KMS-11 (cell line): ENCODE measurements at regions not wholly inside any gene's neighbourhood (a gene's known extent, or its start where the extent isn't known, plus 50 kb on each side); places are given as distances from the start of the nearest gene placed in this dataset.

Experiments
- H2AFZ ChIP-seq: fragments of 200-600 bp; sonication (generic); 2 replicates; pipeline ENCODE4 v1.6.1; 2016; ENCODE audit warnings: antibody characterized with exemption, mixed run types, low read depth
- H3K27ac ChIP-seq: fragments of 200-600 bp; sonication (generic); 2 replicates; pipeline ENCODE4 v1.6.1; 2016; ENCODE audit warnings: mild to moderate bottlenecking, mixed run types
- H3K27me3 ChIP-seq: fragments of 200-600 bp; sonication (generic); 2 replicates; pipeline ENCODE4 v1.6.1; 2017; ENCODE audit warnings: mild to moderate bottlenecking, low read depth, mixed run types, moderate library complexity; ENCODE audit not compliant: insufficient read depth
- H3K36me3 ChIP-seq: fragments of 200-600 bp; sonication (generic); 2 replicates; pipeline ENCODE4 v1.6.1; 2017; ENCODE audit warnings: mild to moderate bottlenecking, mixed run types; ENCODE audit not compliant: insufficient read depth
- H3K4me1 ChIP-seq: fragments of 200-600 bp; sonication (generic); 2 replicates; pipeline ENCODE4 v1.6.1; 2016; ENCODE audit warnings: mild to moderate bottlenecking, low read depth, mixed run types; ENCODE audit not compliant: poor library complexity, severe bottlenecking
- H3K4me2 ChIP-seq: fragments of 200-600 bp; sonication (generic); 2 replicates; pipeline ENCODE4 v1.7.0; 2016; ENCODE audit warnings: mild to moderate bottlenecking, mixed run types
- H3K4me3 ChIP-seq: fragments of 200-600 bp; sonication (generic); IDR thresholded peaks from 2 replicates; pipeline ENCODE4 v1.6.1; 2017; ENCODE audit warnings: low read depth, low read length, mixed read lengths; ENCODE audit not compliant: insufficient read depth
- H3K79me2 ChIP-seq: fragments of 200-600 bp; sonication (generic); 2 replicates; pipeline ENCODE4 v1.6.1; 2016; ENCODE audit warnings: low read depth, mixed run types; ENCODE audit not compliant: insufficient read depth
- H3K9ac ChIP-seq: fragments of 200-600 bp; sonication (generic); 2 replicates; pipeline ENCODE4 v1.6.1; 2016; ENCODE audit warnings: mild to moderate bottlenecking, mixed run types
- H4K20me1 ChIP-seq: fragments of 200-600 bp; sonication (generic); 2 replicates; pipeline ENCODE4 v1.6.1; 2016; ENCODE audit warnings: mild to moderate bottlenecking, mixed run types; ENCODE audit not compliant: insufficient read depth
- CTCF ChIP-seq: fragments of 200-600 bp; sonication (generic); conservative IDR thresholded peaks from 2 replicates; pipeline ENCODE4 v1.6.1; 2017; ENCODE audit warnings: low read depth, mild to moderate bottlenecking, antibody characterized with exemption, low read length, moderate library complexity, mixed read lengths

DNA sequence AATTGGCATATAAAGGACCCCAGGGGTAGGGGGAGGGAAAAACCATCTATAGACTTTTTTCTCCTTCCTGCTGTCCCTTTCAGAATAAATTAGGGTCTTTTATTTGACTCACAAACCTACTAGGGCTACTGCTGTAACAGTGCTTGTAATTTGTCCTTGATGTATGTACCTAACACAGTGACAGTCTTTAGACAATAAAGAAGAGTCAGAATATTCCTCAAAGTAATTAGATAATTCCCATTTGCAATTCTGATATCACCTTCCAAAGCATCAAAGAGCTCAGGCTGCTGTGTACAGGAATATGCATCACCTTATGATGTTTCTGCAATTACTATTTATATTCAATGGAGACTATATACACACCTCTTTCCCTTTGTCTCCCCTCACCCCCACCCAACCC, 161.7 kb downstream of the MREG start:
- H3K9ac ChIP-seq: no peak overlapping the region
- no peaks in the 10 kb centered on the region for H3K27me3 ChIP-seq
- no peaks in the 10 kb centered on the region for H4K20me1 ChIP-seq
- H3K27ac ChIP-seq: no peak overlapping the region
- H3K4me3 ChIP-seq: no peak overlapping the region
- no peaks in the 10 kb centered on the region for H3K36me3 ChIP-seq
- H3K4me2 ChIP-seq: no peak overlapping the region
- H3K4me1 ChIP-seq: no peaks in the 10 kb centered on the region
- TF ChIP-seq CTCF: no peak
- no peaks in the 10 kb centered on the region for H3K79me2 ChIP-seq
- no peak overlapping the region for H2AFZ ChIP-seq

GRCh38 chr2:215851082-215851481, 162.3 kb downstream of the MREG start:
- TF ChIP-seq CTCF: no peak
- Histone ChIP-seq H3K4me1 (no peaks in the 10 kb centered on the region), H3K27ac (no peak overlapping the region), H2AFZ (no peak overlapping the region), H3K4me3 (no peak overlapping the region), H3K79me2 (no peaks in the 10 kb centered on the region), H3K36me3 (no peaks in the 10 kb centered on the region), H3K4me2 (no peak overlapping the region), H3K9ac (no peak overlapping the region), H3K27me3 (no peaks in the 10 kb centered on the region), H4K20me1 (no peaks in the 10 kb centered on the region)

DNA sequence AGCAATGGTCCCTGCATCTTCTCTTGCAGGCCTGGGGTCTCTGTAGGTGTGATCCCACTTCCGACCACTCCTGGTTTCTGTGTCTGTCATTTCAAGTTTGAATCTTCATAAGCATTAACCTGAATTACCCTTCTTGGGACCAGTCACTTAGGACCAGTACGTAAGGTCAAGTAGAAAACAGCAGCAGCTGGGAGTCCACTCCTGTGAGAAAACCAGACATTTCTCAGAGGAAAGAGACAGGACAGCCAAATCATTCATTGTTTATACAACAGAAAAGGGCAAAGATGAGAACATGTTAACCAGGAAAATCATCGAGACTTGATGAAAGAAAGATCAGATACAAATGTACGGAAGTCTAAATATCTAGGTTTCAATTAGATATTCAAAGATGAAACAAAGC, 163.0 kb downstream of the MREG start:
- Histone ChIP-seq H3K9ac (no peak overlapping the region), H3K4me2 (no peak overlapping the region), H4K20me1 (no peaks in the 10 kb centered on the region), H3K36me3 (no peaks in the 10 kb centered on the region), H3K27ac (no peak overlapping the region), H3K4me3 (no peak overlapping the region), H3K27me3 (no peaks in the 10 kb centered on the region), H3K4me1 (no peaks in the 10 kb centered on the region), H2AFZ (no peak overlapping the region), H3K79me2 (no peaks in the 10 kb centered on the region)
- no peak for TF ChIP-seq CTCF

- no peaks in the 10 kb centered on the region for H3K4me1 ChIP-seq
- H3K27me3 ChIP-seq: no peaks in the 10 kb centered on the region
- no peaks in the 10 kb centered on the region for H4K20me1 ChIP-seq
- no peak overlapping the region for H2AFZ ChIP-seq
- H3K79me2 ChIP-seq: no peaks in the 10 kb centered on the region
- no peak for TF ChIP-seq CTCF
- H3K27ac ChIP-seq: no peak overlapping the region
- no peaks in the 10 kb centered on the region for H3K36me3 ChIP-seq
- no peak overlapping the region for H3K9ac ChIP-seq
- no peak overlapping the region for H3K4me2 ChIP-seq
- no peak overlapping the region for H3K4me3 ChIP-seq
These were observed 163.6 kb downstream of the MREG start for GRCh38 chr2:215849771-215850170.

DNA sequence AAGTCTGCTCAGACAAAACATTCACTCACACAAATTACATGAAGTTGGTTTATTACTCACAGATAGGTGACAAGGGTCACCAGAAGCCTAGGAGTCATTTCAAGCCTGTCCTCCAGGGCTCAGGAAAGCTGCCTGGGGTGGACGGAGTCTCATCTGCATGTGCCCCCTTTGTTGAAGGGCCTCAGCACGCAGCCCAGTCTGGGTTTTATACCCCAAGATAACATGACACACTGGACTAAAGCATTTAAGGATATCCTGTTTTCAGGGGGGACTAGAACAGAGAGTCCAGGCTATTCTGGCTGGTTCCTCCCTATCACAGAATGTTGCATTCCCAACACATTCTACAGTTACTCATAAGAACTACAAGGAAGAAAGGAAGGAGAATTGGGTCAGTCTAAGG, 164.7 kb downstream of the MREG start:
- H3K4me3 ChIP-seq: no peak overlapping the region
- H3K27ac ChIP-seq: no peak overlapping the region
- H3K79me2 ChIP-seq: no peaks in the 10 kb centered on the region
- H4K20me1 ChIP-seq: no peaks in the 10 kb centered on the region
- H3K4me1 ChIP-seq: no peaks in the 10 kb centered on the region
- no peaks in the 10 kb centered on the region for H3K27me3 ChIP-seq
- H3K4me2 ChIP-seq: no peak overlapping the region
- TF ChIP-seq CTCF: no peak
- H3K36me3 ChIP-seq: no peaks in the 10 kb centered on the region
- H3K9ac ChIP-seq: no peak overlapping the region
- no peak overlapping the region for H2AFZ ChIP-seq
